ENCODE measurements at regions not wholly inside any gene's neighbourhood (a gene's known extent, or its start where the extent isn't known, plus 50 kb on each side); places are given as distances from the start of the nearest gene placed in this dataset.

DNA sequence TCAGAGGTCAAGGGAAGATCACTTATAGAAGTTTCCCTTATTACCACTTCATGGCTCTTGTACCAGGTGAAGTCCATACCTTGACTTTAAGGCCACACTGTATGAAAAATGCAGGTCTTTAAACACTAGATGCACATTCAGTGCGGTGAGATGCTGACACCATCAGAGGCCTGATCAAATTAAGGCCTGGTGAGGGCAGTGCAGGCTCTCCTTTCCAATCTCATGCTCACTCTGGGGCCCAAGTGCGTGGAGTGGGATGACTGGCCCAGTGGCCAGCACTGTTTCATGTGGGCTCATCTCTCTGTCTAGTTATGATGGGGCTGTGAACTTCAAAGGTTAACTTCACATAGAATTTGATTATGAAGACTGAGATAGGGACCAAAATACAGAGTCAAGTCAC lies 281.1 kb downstream of the SLC4A3 start:
- TF ChIP-seq, protein P1, sequence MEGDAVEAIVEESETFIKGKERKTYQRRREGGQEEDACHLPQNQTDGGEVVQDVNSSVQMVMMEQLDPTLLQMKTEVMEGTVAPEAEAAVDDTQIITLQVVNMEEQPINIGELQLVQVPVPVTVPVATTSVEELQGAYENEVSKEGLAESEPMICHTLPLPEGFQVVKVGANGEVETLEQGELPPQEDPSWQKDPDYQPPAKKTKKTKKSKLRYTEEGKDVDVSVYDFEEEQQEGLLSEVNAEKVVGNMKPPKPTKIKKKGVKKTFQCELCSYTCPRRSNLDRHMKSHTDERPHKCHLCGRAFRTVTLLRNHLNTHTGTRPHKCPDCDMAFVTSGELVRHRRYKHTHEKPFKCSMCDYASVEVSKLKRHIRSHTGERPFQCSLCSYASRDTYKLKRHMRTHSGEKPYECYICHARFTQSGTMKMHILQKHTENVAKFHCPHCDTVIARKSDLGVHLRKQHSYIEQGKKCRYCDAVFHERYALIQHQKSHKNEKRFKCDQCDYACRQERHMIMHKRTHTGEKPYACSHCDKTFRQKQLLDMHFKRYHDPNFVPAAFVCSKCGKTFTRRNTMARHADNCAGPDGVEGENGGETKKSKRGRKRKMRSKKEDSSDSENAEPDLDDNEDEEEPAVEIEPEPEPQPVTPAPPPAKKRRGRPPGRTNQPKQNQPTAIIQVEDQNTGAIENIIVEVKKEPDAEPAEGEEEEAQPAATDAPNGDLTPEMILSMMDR (IDR thresholded peaks at IDR 0.05): no peak
- H3K4me3 ChIP-seq: no peak overlapping the region
- DNase-seq (ENCODE audit: low spot score in 2 of 2): no peak
- no peaks in the 10 kb centered on the region for H3K27me3 ChIP-seq
- H3K4me1 ChIP-seq: no peaks in the 10 kb centered on the region
- H3K36me3 ChIP-seq: no peaks in the 10 kb centered on the region
- intact Hi-C loops (cut with DNase I): no loop called here
- no peaks in the 10 kb centered on the region for H3K9me3 ChIP-seq
- H3K27ac ChIP-seq: no peak overlapping the region

DNA sequence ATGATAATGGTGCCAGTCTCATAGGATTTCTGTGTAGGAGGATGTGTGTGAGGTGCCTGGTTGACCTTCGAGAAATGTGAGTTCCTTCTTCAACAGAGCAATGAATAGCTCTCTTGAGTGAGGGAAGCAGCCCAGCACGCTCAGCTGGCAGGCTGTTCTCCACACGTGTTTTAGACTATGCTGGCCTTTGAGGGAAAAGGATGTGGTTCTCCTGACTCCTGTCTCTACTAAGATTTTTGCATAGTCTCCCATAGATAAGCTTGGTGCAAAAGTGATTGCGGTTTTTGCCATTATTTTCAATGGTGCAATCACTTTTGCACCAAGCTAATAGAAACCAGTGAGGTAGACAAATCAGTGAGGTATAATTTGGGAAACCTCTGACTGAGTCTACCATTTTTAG lies 284.1 kb downstream of the SLC4A3 start:
- no peaks in the 10 kb centered on the region for H3K27me3 ChIP-seq
- TF ChIP-seq, protein P1 (IDR thresholded peaks at IDR 0.05): no peak
- DNase-seq (ENCODE audit: low spot score in 2 of 2): no peak
- H3K4me1 ChIP-seq: no peaks in the 10 kb centered on the region
- H3K27ac ChIP-seq: no peak overlapping the region
- intact Hi-C loops (cut with DNase I): no loop called here
- H3K9me3 ChIP-seq: no peaks in the 10 kb centered on the region
- no peaks in the 10 kb centered on the region for H3K36me3 ChIP-seq
- no peak overlapping the region for H3K4me3 ChIP-seq

DNA sequence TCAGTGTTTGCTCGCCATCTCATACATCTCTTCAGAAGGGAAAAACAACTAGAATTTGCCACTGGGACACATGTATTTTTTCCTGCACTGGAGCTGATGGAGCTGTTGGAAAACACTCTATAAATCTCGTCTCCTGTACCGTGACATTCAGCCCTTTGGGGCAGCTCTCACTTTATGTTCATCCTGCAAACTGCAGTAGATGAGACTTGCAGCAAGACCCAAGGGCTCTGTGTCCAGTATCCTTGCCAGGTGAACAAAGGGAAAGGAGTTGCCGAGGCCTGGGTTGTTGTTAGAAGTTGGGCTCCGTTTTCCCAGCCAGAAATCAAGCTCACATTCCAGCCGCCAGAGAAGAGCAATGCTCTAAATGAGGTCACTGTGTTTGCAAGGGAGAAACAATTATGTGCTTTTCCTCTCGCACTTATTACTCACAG lies 285.1 kb downstream of the SLC4A3 start:
- no peaks in the 10 kb centered on the region for H3K9me3 ChIP-seq
- TF ChIP-seq, protein P1 (IDR thresholded peaks at IDR 0.05): peak in 2 of 3 experiments; percentile 13 to 60
- intact Hi-C loops (cut with DNase I): no loop called here
- no peak overlapping the region for H3K4me3 ChIP-seq
- no peaks in the 10 kb centered on the region for H3K36me3 ChIP-seq
- peak overlapping the region in 1 of 2 donors; percentile 26 for H3K27ac ChIP-seq
- H3K4me1 ChIP-seq: peaks cover 0 to 4% of the 10 kb centered on the region in 2 donors
- DNase-seq (ENCODE audit: low spot score in 2 of 2): no peak
- H3K27me3 ChIP-seq: no peaks in the 10 kb centered on the region

DNA sequence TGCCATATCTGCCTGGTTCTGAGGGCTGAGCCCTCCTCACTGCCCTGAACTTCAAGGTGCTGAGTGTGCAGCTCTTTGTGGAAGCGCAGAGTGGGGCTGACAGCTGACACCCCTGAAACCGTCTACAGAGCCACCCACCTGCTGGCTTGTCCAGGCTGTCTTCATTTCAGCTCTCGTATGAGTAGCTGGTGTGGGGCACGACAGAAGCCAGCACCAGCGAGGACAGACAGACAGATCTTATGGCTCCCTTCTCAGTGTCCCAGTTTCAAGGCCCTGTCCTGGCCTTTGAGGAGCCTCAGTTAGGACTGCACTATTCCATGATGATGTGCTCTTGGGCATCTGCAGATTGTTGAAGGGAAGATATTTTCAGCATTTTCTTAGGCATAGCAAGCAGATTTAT lies 287.1 kb downstream of the SLC4A3 start:
- H3K36me3 ChIP-seq: no peaks in the 10 kb centered on the region
- DNase-seq (ENCODE audit: low spot score in 2 of 2): no peak
- no peaks in the 10 kb centered on the region for H3K9me3 ChIP-seq
- no peak overlapping the region for H3K4me3 ChIP-seq
- H3K4me1 ChIP-seq: peaks cover 0 to 4% of the 10 kb centered on the region in 2 donors
- intact Hi-C loops (cut with DNase I): no loop called here
- H3K27ac ChIP-seq: no peak overlapping the region
- TF ChIP-seq, protein P1 (IDR thresholded peaks at IDR 0.05): no peak
- no peaks in the 10 kb centered on the region for H3K27me3 ChIP-seq

DNA sequence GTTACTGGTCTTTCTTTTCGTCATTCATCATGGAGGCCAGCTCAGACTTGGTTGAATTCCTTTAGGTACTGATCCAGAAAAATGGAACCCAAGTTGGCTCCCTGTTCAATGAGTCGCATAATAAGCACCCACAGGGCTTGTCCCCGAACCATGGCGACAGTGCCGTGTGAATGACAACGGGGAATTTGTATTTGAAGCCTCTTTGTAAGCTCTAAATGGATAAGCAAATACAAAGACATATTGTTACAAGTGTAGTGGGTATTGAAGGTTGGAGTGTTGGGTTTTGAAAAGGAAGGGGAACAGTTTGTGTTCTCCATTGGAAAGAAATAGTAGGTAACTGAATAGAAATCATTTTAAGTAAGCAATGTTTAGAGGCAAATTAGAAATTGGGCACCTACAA lies 288.9 kb downstream of the SLC4A3 start:
- intact Hi-C loops (cut with DNase I): no loop called here
- no peak overlapping the region for H3K27ac ChIP-seq
- H3K4me1 ChIP-seq: peaks cover 0 to 4% of the 10 kb centered on the region in 2 donors
- H3K9me3 ChIP-seq: no peaks in the 10 kb centered on the region
- no peak overlapping the region for H3K4me3 ChIP-seq
- no peaks in the 10 kb centered on the region for H3K27me3 ChIP-seq
- DNase-seq (ENCODE audit: low spot score in 2 of 2): no peak
- TF ChIP-seq, protein P1 (IDR thresholded peaks at IDR 0.05): no peak
- no peaks in the 10 kb centered on the region for H3K36me3 ChIP-seq

Data from ascending aorta (tissue), 2 donors.